NT2/D1 (cell line): ENCODE measurements at regions not wholly inside any gene's neighbourhood (a gene's known extent, or its start where the extent isn't known, plus 50 kb on each side); places are given as distances from the start of the nearest gene placed in this dataset.

Experiments used
- SUZ12 ChIP-seq: IDR thresholded peaks from 2 replicates; pipeline ENCODE4 v1.6.1; 2011; ENCODE audit not compliant: insufficient read length, insufficient read depth; ENCODE audit errors: extremely low read depth
- YY1 ChIP-seq: IDR thresholded peaks from 2 replicates; pipeline ENCODE4 v1.6.1; 2011; ENCODE audit not compliant: insufficient read length, insufficient read depth

- TF ChIP-seq YY1 = no peak
- no peak for TF ChIP-seq SUZ12
These were observed 70.5 kb upstream of the PRL start for GRCh38 chr6:22367346-22367745.
